SK-N-SH treated with all-trans-retinoic acid at 6 μM for 48 hours (cell line): ENCODE measurements at regions not wholly inside any gene's neighbourhood (a gene's known extent, or its start where the extent isn't known, plus 50 kb on each side); places are given as distances from the start of the nearest gene placed in this dataset.

Source experiments
- ATAC-seq: fragments of 200-7000 bp; cut with Tn5 transposase; 3 replicates; pipeline ENCODE4 v1.9.1; 2020; ENCODE audit warnings: mild to moderate bottlenecking, moderate library complexity
- ARNTL ChIP-seq: fragments of 450-650 bp; formaldehyde crosslinking; IDR thresholded peaks from 2 replicates; pipeline ENCODE4 v1.5.0; 2020; ENCODE audit warnings: low read depth, mild to moderate bottlenecking, moderate library complexity, borderline replicate concordance
- BACH2 ChIP-seq: fragments of 250-450 bp; sonication (Bioruptor Pico); IDR thresholded peaks from 2 replicates; pipeline ENCODE4 v1.9.0; 2021; ENCODE audit warnings: mild to moderate bottlenecking, borderline replicate concordance
- CSDC2 ChIP-seq: fragments of 250-450 bp; sonication (Bioruptor Pico); IDR thresholded peaks from 2 replicates; pipeline ENCODE4 v1.5.0; 2020; ENCODE audit warnings: mild to moderate bottlenecking, moderate library complexity
- CSRNP3 ChIP-seq: fragments of 250-450 bp; sonication (Bioruptor Pico); IDR thresholded peaks from 2 replicates; pipeline ENCODE4 v1.5.1; 2021; ENCODE audit warnings: mild to moderate bottlenecking, moderate library complexity
- ESRRG ChIP-seq: fragments of 250-450 bp; sonication (Bioruptor Pico); IDR thresholded peaks from 2 replicates; pipeline ENCODE4 v1.6.1; 2021; ENCODE audit warnings: mild to moderate bottlenecking
- ISL1 ChIP-seq: fragments of 250-450 bp; sonication (Bioruptor Pico); IDR thresholded peaks from 2 replicates; pipeline ENCODE4 v2.1.2; 2022; ENCODE audit warnings: mild to moderate bottlenecking, moderate library complexity
- OSR1 ChIP-seq: fragments of 250-450 bp; sonication (Bioruptor Pico); IDR thresholded peaks from 2 replicates; pipeline ENCODE4 v1.8.0; 2022; ENCODE audit warnings: moderate library complexity, mild to moderate bottlenecking, inconsistent platforms
- PATZ1 ChIP-seq: fragments of 250-450 bp; sonication (Bioruptor Pico); IDR thresholded peaks from 2 replicates; pipeline ENCODE4 v1.8.0; 2020; ENCODE audit warnings: mild to moderate bottlenecking, moderate library complexity, borderline replicate concordance
- RARB ChIP-seq: fragments of 250-450 bp; sonication (Bioruptor Pico); IDR thresholded peaks from 2 replicates; pipeline ENCODE4 v1.8.0; 2021; ENCODE audit warnings: mild to moderate bottlenecking, moderate library complexity
- SNAI2 ChIP-seq: fragments of 250-450 bp; sonication (Bioruptor Pico); IDR thresholded peaks from 2 replicates; pipeline ENCODE4 v1.5.0; 2020; ENCODE audit warnings: mild to moderate bottlenecking, moderate library complexity
- TCF4 ChIP-seq: fragments of 250-450 bp; sonication (Bioruptor Pico); IDR thresholded peaks from 2 replicates; pipeline ENCODE4 v1.8.0; 2021; ENCODE audit warnings: mild to moderate bottlenecking, moderate library complexity, borderline replicate concordance
- TOX ChIP-seq: fragments of 250-450 bp; sonication (Bioruptor Pico); IDR thresholded peaks from 2 replicates; pipeline ENCODE4 v1.8.0; 2021; ENCODE audit warnings: mild to moderate bottlenecking, moderate library complexity, borderline replicate concordance
- TSHZ2 ChIP-seq: fragments of 250-450 bp; sonication (Bioruptor Pico); IDR thresholded peaks from 2 replicates; pipeline ENCODE4 v1.5.0; 2020; ENCODE audit warnings: mild to moderate bottlenecking, moderate library complexity
- ZC3H10 ChIP-seq: fragments of 250-450 bp; sonication (Bioruptor Pico); IDR thresholded peaks from 2 replicates; pipeline ENCODE4 v1.5.1; 2021; ENCODE audit warnings: mild to moderate bottlenecking, moderate library complexity
- ZFP30 ChIP-seq: fragments of 450-650 bp; formaldehyde crosslinking; IDR thresholded peaks from 2 replicates; pipeline ENCODE4 v1.5.0; 2022; ENCODE audit warnings: mild to moderate bottlenecking, moderate library complexity
- ZNF565 ChIP-seq: fragments of 450-650 bp; formaldehyde crosslinking; conservative IDR thresholded peaks from 2 replicates; pipeline ENCODE4 v1.5.0; 2020; ENCODE audit warnings: low read depth, mild to moderate bottlenecking, moderate library complexity
- ZNF70 ChIP-seq: fragments of 450-650 bp; formaldehyde crosslinking; IDR thresholded peaks from 2 replicates; pipeline ENCODE4 v1.5.0; 2020; ENCODE audit warnings: mild to moderate bottlenecking, moderate library complexity
- ZNF8 ChIP-seq: fragments of 450-650 bp; formaldehyde crosslinking; IDR thresholded peaks from 2 replicates; pipeline ENCODE4 v1.5.0; 2020; ENCODE audit warnings: mild to moderate bottlenecking, moderate library complexity
- TF ChIP-seq, protein P1 (sequence below): fragments of 250-450 bp; sonication (Bioruptor Pico); IDR thresholded peaks from 2 replicates; pipeline ENCODE4 v1.8.0; 2021; ENCODE audit warnings: low read depth, mild to moderate bottlenecking, moderate library complexity, borderline replicate concordance

DNA sequence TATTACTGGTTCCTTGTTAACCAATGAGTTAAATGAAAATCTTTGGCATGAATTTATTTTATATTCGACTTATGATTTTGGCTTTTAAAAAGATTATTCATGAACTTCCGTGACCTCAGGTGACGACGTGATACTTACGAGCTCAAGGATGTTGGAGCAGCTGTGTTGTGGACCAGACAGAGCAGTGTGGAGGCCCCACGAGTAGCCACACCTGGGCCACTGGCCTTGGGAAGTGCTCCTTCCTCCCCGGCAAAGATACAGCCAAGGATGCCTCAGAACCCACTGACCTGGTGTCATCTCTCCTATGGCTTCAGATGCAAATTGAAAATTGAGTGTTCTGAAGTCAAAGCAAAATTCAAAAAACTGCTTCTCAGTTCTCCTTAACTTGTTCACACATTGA, 147.5 kb upstream of the PPP2R2D start (continued):
- no peak for TF ChIP-seq PATZ1
- TF ChIP-seq TSHZ2 (CRISPR knock-in tag): no peak
- TF ChIP-seq, all 23 proteins: peak for 0

GRCh38 chr10:131755200-131755599, 145.6 kb upstream of the PPP2R2D start:
- no peak for ATAC-seq
- TF ChIP-seq ZNF70 (CRISPR knock-in tag) (no peak), ZFP30 (CRISPR knock-in tag) (no peak), ZC3H10 (CRISPR knock-in tag) (no peak), RARB (no peak), TCF4 (no peak), ZNF8 (no peak), OSR1 (CRISPR knock-in tag) (no peak), ISL1 (CRISPR knock-in tag) (no peak), ZNF565 (CRISPR knock-in tag) (no peak), ARNTL (CRISPR knock-in tag) (no peak), TOX (CRISPR knock-in tag) (no peak), TSHZ2 (CRISPR knock-in tag) (no peak)
- TF ChIP-seq, protein P1, sequence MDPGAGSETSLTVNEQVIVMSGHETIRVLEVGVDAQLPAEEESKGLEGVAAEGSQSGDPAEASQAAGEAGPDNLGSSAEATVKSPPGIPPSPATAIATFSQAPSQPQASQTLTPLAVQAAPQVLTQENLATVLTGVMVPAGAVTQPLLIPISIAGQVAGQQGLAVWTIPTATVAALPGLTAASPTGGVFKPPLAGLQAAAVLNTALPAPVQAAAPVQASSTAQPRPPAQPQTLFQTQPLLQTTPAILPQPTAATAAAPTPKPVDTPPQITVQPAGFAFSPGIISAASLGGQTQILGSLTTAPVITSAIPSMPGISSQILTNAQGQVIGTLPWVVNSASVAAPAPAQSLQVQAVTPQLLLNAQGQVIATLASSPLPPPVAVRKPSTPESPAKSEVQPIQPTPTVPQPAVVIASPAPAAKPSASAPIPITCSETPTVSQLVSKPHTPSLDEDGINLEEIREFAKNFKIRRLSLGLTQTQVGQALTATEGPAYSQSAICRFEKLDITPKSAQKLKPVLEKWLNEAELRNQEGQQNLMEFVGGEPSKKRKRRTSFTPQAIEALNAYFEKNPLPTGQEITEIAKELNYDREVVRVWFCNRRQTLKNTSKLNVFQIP: no peak

GRCh38 chr10:131757285-131758058, 143.3 kb upstream of the PPP2R2D start:
- no peak for ATAC-seq

More at GRCh38 chr10:131757285-131758058, 143.3 kb upstream of the PPP2R2D start:
- TF ChIP-seq ZNF8 (no peak), ESRRG (no peak), BACH2 (no peak), TSHZ2 (CRISPR knock-in tag) (no peak), SNAI2 (CRISPR knock-in tag) (no peak), RARB (no peak), TCF4 (no peak), ZNF565 (CRISPR knock-in tag) (no peak), CSDC2 (CRISPR knock-in tag) (no peak), ARNTL (CRISPR knock-in tag) (no peak), ISL1 (CRISPR knock-in tag) (no peak), CSRNP3 (CRISPR knock-in tag) (no peak), TOX (CRISPR knock-in tag) (no peak), ZC3H10 (CRISPR knock-in tag) (no peak)
- TF ChIP-seq, protein P1: no peak
